HG02588 (cell line): ENCODE measurements at regions not wholly inside any gene's neighbourhood (a gene's known extent, or its start where the extent isn't known, plus 50 kb on each side); places are given as distances from the start of the nearest gene placed in this dataset.
"Not testable (repeated sequence)": the region's sequence is repeated elsewhere in the genome, so short reads cannot be mapped to it uniquely, and the experiment has no call there.

Experiments
- ATAC-seq: cut with Tn5 transposase; IDR thresholded peaks from one replicate; pipeline ENCODE4 v1.9.1; 2021; ENCODE audit warnings: mild to moderate bottlenecking, moderate library complexity; ENCODE audit not compliant: unreplicated experiment

- no peak for ATAC-seq
These were observed 1059.8 kb downstream of the UQCRFS1 start for GRCh38 chr19:28153123-28153522.

- ATAC-seq: no peak
These were observed 1060.8 kb downstream of the UQCRFS1 start for GRCh38 chr19:28152195-28152594.

- ATAC-seq: no peak
These were observed 1062.8 kb downstream of the UQCRFS1 start for GRCh38 chr19:28150129-28150528.

GRCh38 chr19:28148554-28148953 is 1064.4 kb downstream of the UQCRFS1 start:
- no peak for ATAC-seq

GRCh38 chr19:28142258-28142657 is 1070.7 kb downstream of the UQCRFS1 start:
- ATAC-seq: no peak

- no peak for ATAC-seq
These were observed 1072.8 kb downstream of the UQCRFS1 start for GRCh38 chr19:28140201-28140600.

GRCh38 chr19:28137772-28138171 is 1075.2 kb downstream of the UQCRFS1 start:
- ATAC-seq: no peak

GRCh38 chr19:28136796-28137195 is 1076.2 kb downstream of the UQCRFS1 start:
- no peak for ATAC-seq

- ATAC-seq: no peak
These were observed 1077.1 kb downstream of the UQCRFS1 start for GRCh38 chr19:28135825-28136224.

GRCh38 chr19:28134311-28134710 is 1078.6 kb downstream of the UQCRFS1 start:
- ATAC-seq: no peak

- not testable (repeated sequence) for ATAC-seq
These were observed 1082.1 kb downstream of the UQCRFS1 start for GRCh38 chr19:28130881-28131280.

GRCh38 chr19:28130066-28130511 is 1082.9 kb downstream of the UQCRFS1 start:
- no peak for ATAC-seq

GRCh38 chr19:28128341-28128740 is 1084.6 kb downstream of the UQCRFS1 start:
- ATAC-seq: no peak

GRCh38 chr19:28126135-28126898 is 1086.6 kb downstream of the UQCRFS1 start:
- ATAC-seq: no peak

- no peak for ATAC-seq
These were observed 1090.2 kb downstream of the UQCRFS1 start for GRCh38 chr19:28122734-28123133.

- ATAC-seq: no peak
These were observed 1094.7 kb downstream of the UQCRFS1 start for GRCh38 chr19:28118235-28118634.

GRCh38 chr19:28117143-28117542 is 1095.8 kb downstream of the UQCRFS1 start:
- no peak for ATAC-seq

- not testable (repeated sequence) for ATAC-seq
These were observed 1096.6 kb downstream of the UQCRFS1 start for GRCh38 chr19:28116379-28116778.

GRCh38 chr19:28103921-28104320 is 1109.0 kb downstream of the UQCRFS1 start:
- ATAC-seq: no peak

- ATAC-seq: not testable (repeated sequence)
These were observed 1128.2 kb downstream of the UQCRFS1 start for GRCh38 chr19:28084659-28085157.

GRCh38 chr19:28076628-28077027 is 1136.3 kb downstream of the UQCRFS1 start:
- no peak for ATAC-seq

- no peak for ATAC-seq
These were observed 1137.7 kb downstream of the UQCRFS1 start for GRCh38 chr19:28075229-28075628.

GRCh38 chr19:28074773-28075172 is 1138.2 kb downstream of the UQCRFS1 start:
- no peak for ATAC-seq
